ENCODE measurements at regions not wholly inside any gene's neighbourhood (a gene's known extent, or its start where the extent isn't known, plus 50 kb on each side); places are given as distances from the start of the nearest gene placed in this dataset.
"Not testable (repeated sequence)": the region's sequence is repeated elsewhere in the genome, so short reads cannot be mapped to it uniquely, and the experiment has no call there.

GRCh38 chr14:48052973-48053372 lies 377.6 kb upstream of the MDGA2 start:
- no peak for DNase-seq (ENCODE audit: low read depth)
- no peak for TF ChIP-seq CTCF (conservative IDR thresholded peaks at IDR 0.05; ENCODE audit: control insufficient read depth, insufficient read depth, low read depth, low read length)
- no peak overlapping the region for H3K4me3 ChIP-seq (ENCODE audit: control insufficient read depth, low read depth, low read length)

- no peak overlapping the region for H3K4me3 ChIP-seq (ENCODE audit: control insufficient read depth, low read depth, low read length)
- DNase-seq (ENCODE audit: low read depth) = no peak
- TF ChIP-seq CTCF (conservative IDR thresholded peaks at IDR 0.05; ENCODE audit: control insufficient read depth, insufficient read depth, low read depth, low read length) = no peak
Measured at GRCh38 chr14:48035836-48036235, 360.4 kb upstream of the MDGA2 start.

- H3K4me3 ChIP-seq (ENCODE audit: control insufficient read depth, low read depth, low read length) = no peak overlapping the region
- TF ChIP-seq CTCF (conservative IDR thresholded peaks at IDR 0.05; ENCODE audit: control insufficient read depth, insufficient read depth, low read depth, low read length) = no peak
- no peak for DNase-seq (ENCODE audit: low read depth)
Measured at GRCh38 chr14:48027115-48027514, 351.7 kb upstream of the MDGA2 start.

- no peak overlapping the region for H3K4me3 ChIP-seq (ENCODE audit: control insufficient read depth, low read depth, low read length)
- TF ChIP-seq CTCF (conservative IDR thresholded peaks at IDR 0.05; ENCODE audit: control insufficient read depth, insufficient read depth, low read depth, low read length) = no peak
- no peak for DNase-seq (ENCODE audit: low read depth)
Measured at GRCh38 chr14:48023881-48024280, 348.5 kb upstream of the MDGA2 start.

GRCh38 chr14:48011484-48011883 lies 336.1 kb upstream of the MDGA2 start:
- not testable (repeated sequence) for DNase-seq (ENCODE audit: low read depth); H3K4me3 ChIP-seq (ENCODE audit: control insufficient read depth, low read depth, low read length)

- no peak for DNase-seq (ENCODE audit: low read depth)
- no peak for TF ChIP-seq CTCF (conservative IDR thresholded peaks at IDR 0.05; ENCODE audit: control insufficient read depth, insufficient read depth, low read depth, low read length)
- H3K4me3 ChIP-seq (ENCODE audit: control insufficient read depth, low read depth, low read length) = no peak overlapping the region
Measured at GRCh38 chr14:48008646-48009045, 333.2 kb upstream of the MDGA2 start.

GRCh38 chr14:48005986-48006385 lies 330.6 kb upstream of the MDGA2 start:
- no peak for TF ChIP-seq CTCF (conservative IDR thresholded peaks at IDR 0.05; ENCODE audit: control insufficient read depth, insufficient read depth, low read depth, low read length)
- no peak overlapping the region for H3K4me3 ChIP-seq (ENCODE audit: control insufficient read depth, low read depth, low read length)
- no peak for DNase-seq (ENCODE audit: low read depth)
